IMR-90 (cell line): ENCODE measurements at regions not wholly inside any gene's neighbourhood (a gene's known extent, or its start where the extent isn't known, plus 50 kb on each side); places are given as distances from the start of the nearest gene placed in this dataset.

Experiments
- ATAC-seq: fragments of 200-7000 bp; cut with Tn5 transposase; 2 replicates; pipeline ENCODE4 v1.9.1; 2020; ENCODE audit warnings: low read depth, mild to moderate bottlenecking, moderate library complexity
- BruUV-seq: library from RNA; stranded (reverse); fragments of 400-500 nt; replicated peaks from 2 replicates; lab custom pipeline; 2021; lab: Mats Ljungman, UMichigan
- CTCF ChIA-PET: fragments of 300-600 bp; formaldehyde crosslinking; extraction: SDS; loops from one replicate; lab custom pipeline; 2021; ENCODE audit warnings: antibody characterized with exemption; lab: Yijun Ruan, JAX
- POLR2A ChIA-PET: fragments of 300-600 bp; sonication (Branson Sonifier 250); formaldehyde crosslinking; loops from one replicate; lab custom pipeline; 2022; ENCODE audit warnings: antibody characterized with exemption; ENCODE audit not compliant: unreplicated experiment; lab: Charles Lee
- DNase-seq: peaks from one replicate; pipeline ENCODE4 v3.0.0; 2013
- H2AFZ ChIP-seq: replicated peaks from 2 replicates; pipeline ENCODE3; 2013; ENCODE audit warnings: low read length, mild to moderate bottlenecking; ENCODE audit not compliant: poor library complexity
- H2AK5ac ChIP-seq: 2 replicates; pipeline ENCODE4 v1.6.1; 2013; ENCODE audit warnings: low read depth, low read length, inconsistent platforms
- H2AK9ac ChIP-seq: replicated peaks from 2 replicates; pipeline ENCODE3; 2013; ENCODE audit warnings: mild to moderate bottlenecking, low read depth, low read length, moderate library complexity; ENCODE audit not compliant: poor library complexity
- H2BK120ac ChIP-seq: 2 replicates; pipeline ENCODE4 v1.6.1; 2013; ENCODE audit warnings: low read depth, low read length, inconsistent platforms
- H2BK15ac ChIP-seq: 3 replicates; pipeline ENCODE4 v1.6.1; 2013; ENCODE audit warnings: low read depth, low read length, inconsistent platforms
- H2BK20ac ChIP-seq: 2 replicates; pipeline ENCODE4 v1.6.1; 2013; ENCODE audit warnings: low read depth, mild to moderate bottlenecking, inconsistent platforms, low read length, moderate library complexity
- H2BK5ac ChIP-seq: 2 replicates; pipeline ENCODE4 v1.6.1; 2013; ENCODE audit warnings: mild to moderate bottlenecking, low read depth, low read length, inconsistent platforms; ENCODE audit not compliant: poor library complexity, severe bottlenecking
- H3K14ac ChIP-seq: replicated peaks from 2 replicates; pipeline ENCODE4 v1.6.1; 2013; ENCODE audit warnings: low read depth, low read length, inconsistent platforms
- H3K18ac ChIP-seq: 2 replicates; pipeline ENCODE4 v1.6.1; 2013; ENCODE audit warnings: low read depth, low read length, control low read depth
- H3K23ac ChIP-seq: 2 replicates; pipeline ENCODE4 v1.6.1; 2013; ENCODE audit warnings: low read depth, low read length, inconsistent platforms
- H3K27ac ChIP-seq: 2 replicates; pipeline ENCODE4 v1.5.1; 2013; ENCODE audit warnings: mild to moderate bottlenecking, control low read depth, low read length; ENCODE audit not compliant: insufficient read depth
- H3K27me3 ChIP-seq: 2 replicates; pipeline ENCODE4 v1.6.1; 2013; ENCODE audit warnings: low read length; ENCODE audit not compliant: control insufficient read depth, insufficient read depth
- H3K36me3 ChIP-seq: 2 replicates; pipeline ENCODE4 v1.6.1; 2013; ENCODE audit warnings: low read length, mixed read lengths; ENCODE audit not compliant: control insufficient read depth, insufficient read depth
- H3K4ac ChIP-seq: 2 replicates; pipeline ENCODE4 v1.6.1; 2013; ENCODE audit warnings: low read depth, low read length, inconsistent platforms
- H3K4me1 ChIP-seq: 2 replicates; pipeline ENCODE4 v1.6.1; 2013; ENCODE audit warnings: low read length, mixed read lengths; ENCODE audit not compliant: control insufficient read depth, insufficient read depth
- H3K4me2 ChIP-seq: 2 replicates; pipeline ENCODE4 v1.6.1; 2013; ENCODE audit warnings: low read depth, mild to moderate bottlenecking, control low read depth, low read length, moderate library complexity
- H3K4me3 ChIP-seq: 2 replicates; pipeline ENCODE4 v1.5.1; 2013; ENCODE audit warnings: low read depth, mild to moderate bottlenecking, control low read depth, low read length, moderate library complexity; ENCODE audit not compliant: insufficient read depth
- H3K56ac ChIP-seq: 2 replicates; pipeline ENCODE4 v1.6.1; 2013; ENCODE audit warnings: low read length, inconsistent platforms; ENCODE audit not compliant: insufficient read depth; ENCODE audit errors: extremely low read depth
- H3K79me1 ChIP-seq, 2 experiments: 2 replicates each; pipeline ENCODE4 v1.6.1; 2013; ENCODE audit warnings: low read length in 2 of 2, inconsistent platforms in 1 of 2, low read depth in 1 of 2
- H3K9ac ChIP-seq: 2 replicates; pipeline ENCODE4 v1.6.1; 2013; ENCODE audit warnings: low read depth, low read length, control low read depth
- H3K9me1 ChIP-seq: 2 replicates; pipeline ENCODE4 v1.6.1; 2013; ENCODE audit warnings: low read length, inconsistent platforms; ENCODE audit not compliant: insufficient read depth
- H3K9me3 ChIP-seq: 2 replicates; pipeline ENCODE4 v1.6.1; 2013; ENCODE audit warnings: low read length; ENCODE audit not compliant: control insufficient read depth, insufficient read depth
- H4K20me1 ChIP-seq: 2 replicates; pipeline ENCODE4 v1.6.1; 2013; ENCODE audit warnings: low read length, inconsistent platforms; ENCODE audit not compliant: insufficient read depth
- H4K5ac ChIP-seq: 2 replicates; pipeline ENCODE4 v1.6.1; 2013; ENCODE audit warnings: mild to moderate bottlenecking, low read depth, low read length, control low read depth
- H4K8ac ChIP-seq, 2 experiments: 2 replicates each; pipeline ENCODE4 v1.6.1; 2013; ENCODE audit warnings: low read depth in 2 of 2, low read length in 2 of 2, control low read depth in 1 of 2, inconsistent platforms in 1 of 2
- H4K91ac ChIP-seq: 2 replicates; pipeline ENCODE4 v1.6.1; 2013; ENCODE audit warnings: low read depth, low read length, inconsistent platforms; ENCODE audit not compliant: insufficient read depth
- CHD1 ChIP-seq: IDR thresholded peaks from 2 replicates; pipeline ENCODE4 v1.6.1; 2012; ENCODE audit warnings: low read depth, low read length, improper control_type of control experiment
- ELK1 ChIP-seq: fragments of 150-350 bp; IDR thresholded peaks from 2 replicates; pipeline ENCODE4 v1.6.1; 2016; ENCODE audit warnings: low read depth, mild to moderate bottlenecking, low read length, moderate library complexity, borderline replicate concordance
- FOS ChIP-seq: fragments of 150-350 bp; IDR thresholded peaks from 2 replicates; pipeline ENCODE4 v1.6.1; 2016; ENCODE audit warnings: low read depth, low read length
- MAFK ChIP-seq: IDR thresholded peaks from 2 replicates; pipeline ENCODE4 v1.6.1; 2012; ENCODE audit warnings: low read depth, low read length, improper control_type of control experiment
- NFE2L2 ChIP-seq: fragments of 150-350 bp; IDR thresholded peaks from 2 replicates; pipeline ENCODE4 v1.6.1; 2016; ENCODE audit warnings: low read depth, mild to moderate bottlenecking, low read length
- RAD21 ChIP-seq: IDR thresholded peaks from 2 replicates; pipeline ENCODE4 v1.6.1; 2012; ENCODE audit warnings: low read length, improper control_type of control experiment
- RFX5 ChIP-seq: IDR thresholded peaks from 2 replicates; pipeline ENCODE4 v1.8.0; 2012; ENCODE audit warnings: low read depth, mild to moderate bottlenecking, low read length, moderate library complexity
- SMC3 ChIP-seq: fragments of 150-350 bp; IDR thresholded peaks from 2 replicates; pipeline ENCODE4 v1.6.1; 2016; ENCODE audit warnings: low read depth, mild to moderate bottlenecking, antibody characterized with exemption, low read length, moderate library complexity
- WGBS, 2 experiments: methylation state at CpG; one replicate each; pipeline versions ENCODE4 v1.1.5 to v1.1.7; 2013; ENCODE audit warnings: missing lambda C conversion rate in 2 of 2; ENCODE audit not compliant: insufficient read length in 1 of 2; ENCODE audit errors: extremely low coverage in 2 of 2; 5-methylcytosine and 5-hydroxymethylcytosine counted together
- dilution Hi-C: fragments of 300-500 bp; cut with HindIII; formaldehyde crosslinking; loops from one replicate; pipeline ENCODE4 v1.14.3; 2018; ENCODE audit warnings: low sequenced_read_pairs; ENCODE audit not compliant: unreplicated experiment
- in situ Hi-C: fragments of 300-500 bp; cut with MboI; formaldehyde crosslinking; loops from 3 replicates; pipeline ENCODE4 v1.14.3; 2019; ENCODE audit warnings: low sequenced_read_pairs, inconsistent platforms, mixed read lengths
- intact Hi-C: fragments of 100-400 bp; cut with micrococcal nuclease; formaldehyde crosslinking; loops from 2 replicates; pipeline ENCODE4 v1.10.0; 2022

GRCh38 chr9:8252445-8252844 lies 452.9 kb upstream of the DMAC1 start:
- intact Hi-C loops, result no loop called here
- H3K14ac ChIP-seq, result no peak overlapping the region
- CTCF ChIA-PET, result no interaction called here
- H4K91ac ChIP-seq, result no peak overlapping the region
- H3K23ac ChIP-seq, result no peak overlapping the region
- no peaks in the 10 kb centered on the region for H3K36me3 ChIP-seq
- no peak overlapping the region for H3K4ac ChIP-seq
- H3K4me1 ChIP-seq, result no peaks in the 10 kb centered on the region
- H3K18ac ChIP-seq, result no peak overlapping the region
- no peak overlapping the region for H2BK120ac ChIP-seq
- H3K9me3 ChIP-seq, result peaks cover 3% of the 10 kb centered on the region; the same call in 1 of the 2 replicates
- no peak for DNase-seq
- H3K4me3 ChIP-seq, result no peak overlapping the region
- no peak overlapping the region for H3K9ac ChIP-seq
- BruUV-seq, result no TSS peak
- no peaks in the 10 kb centered on the region for H4K20me1 ChIP-seq
- no CpG with 5 or more reads among the region's 4 CpGs for WGBS, 2 experiments
- H3K27me3 ChIP-seq, result no peaks in the 10 kb centered on the region
- no peak overlapping the region for H4K5ac ChIP-seq
- no peak overlapping the region for H2AK9ac ChIP-seq
- H3K4me2 ChIP-seq, result no peak overlapping the region
- H2BK15ac ChIP-seq, result no peak overlapping the region
- dilution Hi-C loops, result no loop called here
- POLR2A ChIA-PET, result no interaction called here
- in situ Hi-C loops, result no loop called here
- H3K79me1 ChIP-seq, result no peaks in the 10 kb centered on the region
- H4K8ac ChIP-seq, result no peak overlapping the region
- no peak overlapping the region for H2BK20ac ChIP-seq
- no peak for ATAC-seq
- H2BK5ac ChIP-seq, result no peak overlapping the region
- H3K56ac ChIP-seq, result no peak overlapping the region
- no peaks in the 10 kb centered on the region for H3K9me1 ChIP-seq
- no peak for TF ChIP-seq MAFK
- no peak for TF ChIP-seq CHD1
- no peak for TF ChIP-seq RFX5
- TF ChIP-seq NFE2L2, result no peak
- TF ChIP-seq FOS, result no peak
- no peak for TF ChIP-seq RAD21
- no peak for TF ChIP-seq SMC3
- TF ChIP-seq ELK1, result no peak
- no peak overlapping the region for H2AK5ac ChIP-seq
- no peak overlapping the region for H2AFZ ChIP-seq
- H3K27ac ChIP-seq, result no peak overlapping the region
